Fibroblast of lung (primary cell): ENCODE measurements at regions not wholly inside any gene's neighbourhood (a gene's known extent, or its start where the extent isn't known, plus 50 kb on each side); places are given as distances from the start of the nearest gene placed in this dataset.

Experiments used
- EZH2 ChIP-seq: IDR thresholded peaks from 2 replicates; pipeline ENCODE4 v1.5.1; 2012; ENCODE audit warnings: low read length, control low read depth, mild to moderate bottlenecking; ENCODE audit errors: missing control alignments
- TF ChIP-seq, protein P1 (sequence below), 2 donors: IDR thresholded peaks in 1 of 2; conservative IDR thresholded peaks in 1 of 2; 1 replicate in 1 of 2; 2 replicates in 1 of 2; pipeline ENCODE4 v1.5.1; 2011 to 2012; ENCODE audit warnings: low read length in 2 of 2, control low read depth in 1 of 2, inconsistent platforms in 1 of 2, low read depth in 1 of 2, mild to moderate bottlenecking in 1 of 2

- TF ChIP-seq, protein P1, sequence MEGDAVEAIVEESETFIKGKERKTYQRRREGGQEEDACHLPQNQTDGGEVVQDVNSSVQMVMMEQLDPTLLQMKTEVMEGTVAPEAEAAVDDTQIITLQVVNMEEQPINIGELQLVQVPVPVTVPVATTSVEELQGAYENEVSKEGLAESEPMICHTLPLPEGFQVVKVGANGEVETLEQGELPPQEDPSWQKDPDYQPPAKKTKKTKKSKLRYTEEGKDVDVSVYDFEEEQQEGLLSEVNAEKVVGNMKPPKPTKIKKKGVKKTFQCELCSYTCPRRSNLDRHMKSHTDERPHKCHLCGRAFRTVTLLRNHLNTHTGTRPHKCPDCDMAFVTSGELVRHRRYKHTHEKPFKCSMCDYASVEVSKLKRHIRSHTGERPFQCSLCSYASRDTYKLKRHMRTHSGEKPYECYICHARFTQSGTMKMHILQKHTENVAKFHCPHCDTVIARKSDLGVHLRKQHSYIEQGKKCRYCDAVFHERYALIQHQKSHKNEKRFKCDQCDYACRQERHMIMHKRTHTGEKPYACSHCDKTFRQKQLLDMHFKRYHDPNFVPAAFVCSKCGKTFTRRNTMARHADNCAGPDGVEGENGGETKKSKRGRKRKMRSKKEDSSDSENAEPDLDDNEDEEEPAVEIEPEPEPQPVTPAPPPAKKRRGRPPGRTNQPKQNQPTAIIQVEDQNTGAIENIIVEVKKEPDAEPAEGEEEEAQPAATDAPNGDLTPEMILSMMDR (conservative IDR thresholded peaks at IDR 0.05 in 1 of 2, IDR thresholded peaks at IDR 0.05 in 1 of 2; ENCODE audit: low read depth in 1 of 2, low read length in 2 of 2) = no peak
- no peak for TF ChIP-seq EZH2
Measured at GRCh38 chr11:45541693-45542434, 123.6 kb downstream of the CHST1 start.
